Cardiac fibroblast (primary cell): ENCODE measurements at regions not wholly inside any gene's neighbourhood (a gene's known extent, or its start where the extent isn't known, plus 50 kb on each side); places are given as distances from the start of the nearest gene placed in this dataset.
"Not testable (repeated sequence)": the region's sequence is repeated elsewhere in the genome, so short reads cannot be mapped to it uniquely, and the experiment has no call there.

ENCODE experiments used
- DNase-seq, 2 donors: peaks; one replicate each; pipeline versions ENCODE4 v3.0.0 to v3.0.0-alpha.2; 2010; ENCODE audit warnings: low read depth in 2 of 2
- H3K4me3 ChIP-seq, 2 donors: replicated peaks in 1 of 2; 1 replicate in 1 of 2; 2 replicates in 1 of 2; pipeline ENCODE4 v1.5.1; 2011; ENCODE audit warnings: low read depth in 2 of 2, low read length in 2 of 2, mild to moderate bottlenecking in 2 of 2, moderate library complexity in 1 of 2
- TF ChIP-seq, protein P1 (sequence below): IDR thresholded peaks from one replicate; pipeline ENCODE4 v1.5.1; 2011; ENCODE audit warnings: low read depth, mild to moderate bottlenecking, low read length, inconsistent platforms

DNA sequence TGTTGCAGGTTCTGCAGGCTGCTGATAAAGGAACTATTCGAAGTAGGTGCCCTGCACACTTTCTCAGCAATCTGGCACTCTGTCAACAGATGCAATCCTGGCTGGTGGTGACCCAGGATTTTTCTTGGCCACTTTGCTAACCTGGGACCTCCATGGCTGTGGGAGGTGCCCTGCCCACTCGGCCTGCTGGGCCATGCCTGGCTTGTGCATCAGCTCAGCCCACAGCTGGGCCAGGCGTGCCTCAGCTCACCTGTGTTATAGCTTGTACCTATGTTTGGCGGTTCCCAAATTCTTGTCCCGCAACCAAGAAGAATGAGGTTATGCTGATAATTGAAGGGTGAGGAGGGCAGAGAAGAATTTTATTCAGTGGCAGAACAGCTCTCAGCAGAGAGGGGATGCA, 141.7 kb downstream of the NPY start:
- no peak for DNase-seq
- H3K4me3 ChIP-seq = no peak overlapping the region
- TF ChIP-seq, protein P1, sequence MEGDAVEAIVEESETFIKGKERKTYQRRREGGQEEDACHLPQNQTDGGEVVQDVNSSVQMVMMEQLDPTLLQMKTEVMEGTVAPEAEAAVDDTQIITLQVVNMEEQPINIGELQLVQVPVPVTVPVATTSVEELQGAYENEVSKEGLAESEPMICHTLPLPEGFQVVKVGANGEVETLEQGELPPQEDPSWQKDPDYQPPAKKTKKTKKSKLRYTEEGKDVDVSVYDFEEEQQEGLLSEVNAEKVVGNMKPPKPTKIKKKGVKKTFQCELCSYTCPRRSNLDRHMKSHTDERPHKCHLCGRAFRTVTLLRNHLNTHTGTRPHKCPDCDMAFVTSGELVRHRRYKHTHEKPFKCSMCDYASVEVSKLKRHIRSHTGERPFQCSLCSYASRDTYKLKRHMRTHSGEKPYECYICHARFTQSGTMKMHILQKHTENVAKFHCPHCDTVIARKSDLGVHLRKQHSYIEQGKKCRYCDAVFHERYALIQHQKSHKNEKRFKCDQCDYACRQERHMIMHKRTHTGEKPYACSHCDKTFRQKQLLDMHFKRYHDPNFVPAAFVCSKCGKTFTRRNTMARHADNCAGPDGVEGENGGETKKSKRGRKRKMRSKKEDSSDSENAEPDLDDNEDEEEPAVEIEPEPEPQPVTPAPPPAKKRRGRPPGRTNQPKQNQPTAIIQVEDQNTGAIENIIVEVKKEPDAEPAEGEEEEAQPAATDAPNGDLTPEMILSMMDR = no peak

DNA sequence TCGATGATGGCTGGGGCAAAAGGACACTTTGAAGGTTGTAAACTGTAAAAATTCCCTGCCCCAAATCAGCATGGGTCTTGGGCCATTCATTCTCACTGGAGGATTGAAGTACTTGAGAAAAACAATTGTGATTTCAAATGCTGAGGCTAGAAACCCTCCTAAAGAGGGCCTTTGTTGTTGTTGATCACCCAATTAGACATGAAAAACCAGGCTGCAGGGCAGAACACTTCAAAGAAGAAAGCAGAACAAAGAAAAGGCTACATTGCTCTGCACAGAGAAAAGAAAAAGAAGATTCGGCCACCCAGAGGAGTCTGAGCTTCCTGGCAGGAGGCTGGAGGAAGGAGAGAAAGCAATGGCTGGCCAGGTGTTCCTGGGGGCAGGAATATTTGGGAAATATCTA, 143.1 kb downstream of the NPY start:
- no peak overlapping the region for H3K4me3 ChIP-seq
- TF ChIP-seq, protein P1 = no peak
- DNase-seq = no peak

DNA sequence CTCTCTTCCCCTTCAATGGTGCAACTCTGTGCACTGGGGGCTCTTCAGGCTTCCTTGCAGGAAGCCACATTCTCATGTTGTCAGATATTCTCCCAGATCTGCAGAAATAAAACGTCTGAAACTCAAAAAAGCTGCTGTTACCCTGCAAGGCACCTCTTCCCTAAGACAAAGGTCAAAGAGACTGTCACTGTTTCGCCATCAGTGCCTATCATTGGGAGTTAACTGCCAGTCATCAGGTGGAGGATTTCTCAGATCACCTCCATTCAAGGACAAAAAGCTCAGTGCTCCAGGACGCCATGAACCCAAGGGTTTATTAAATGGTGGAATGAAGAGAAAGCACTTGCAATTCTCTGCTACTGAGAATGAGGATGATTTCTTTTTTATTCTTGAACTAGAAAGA, 144.6 kb upstream of the PALS2 start:
- DNase-seq = no peak
- H3K4me3 ChIP-seq = no peak overlapping the region
- TF ChIP-seq, protein P1 = no peak

DNA sequence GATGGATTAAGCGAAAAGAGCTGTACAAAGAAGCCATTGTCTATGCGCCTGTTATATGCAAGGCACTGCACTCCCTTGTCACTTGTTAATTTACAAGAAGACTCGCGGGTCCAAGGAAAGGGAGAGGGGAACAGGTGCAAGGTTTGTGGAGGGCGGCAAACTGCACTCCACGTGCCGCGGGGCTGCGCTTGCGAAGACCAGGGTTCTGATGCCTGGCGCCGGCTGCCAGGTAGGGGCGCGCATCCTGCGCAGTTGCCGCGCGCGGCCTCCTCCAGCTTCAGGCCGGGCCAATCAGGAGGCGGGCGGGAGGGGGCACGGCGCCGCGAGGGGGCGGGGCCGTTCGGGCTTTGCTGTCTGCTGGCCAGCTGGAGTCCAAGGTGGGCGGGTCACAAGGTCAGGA, 140.6 kb upstream of the PALS2 start:
- no peak overlapping the region for H3K4me3 ChIP-seq
- DNase-seq = no peak
- TF ChIP-seq, protein P1 = no peak

DNA sequence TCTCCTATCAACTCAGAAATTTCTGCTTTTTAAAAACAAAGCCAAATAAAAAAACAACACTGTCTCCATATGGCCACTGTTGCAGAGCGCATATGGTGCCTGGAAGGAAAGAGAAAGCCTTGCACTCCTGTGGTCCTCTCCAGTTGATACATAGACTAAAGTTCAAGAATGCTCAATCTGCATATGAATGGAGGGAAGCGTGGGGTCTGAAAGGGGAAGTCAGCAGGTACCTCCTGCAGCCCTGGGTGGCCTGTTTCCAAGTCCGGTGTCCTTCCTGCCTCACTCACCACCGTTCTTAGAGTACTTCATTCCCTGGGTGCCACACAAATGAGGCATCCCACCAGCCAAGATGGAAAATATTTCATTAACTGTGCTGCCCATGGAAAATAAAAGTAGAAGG, 138.3 kb upstream of the PALS2 start:
- TF ChIP-seq, protein P1 = no peak
- H3K4me3 ChIP-seq = no peak overlapping the region
- no peak for DNase-seq

DNA sequence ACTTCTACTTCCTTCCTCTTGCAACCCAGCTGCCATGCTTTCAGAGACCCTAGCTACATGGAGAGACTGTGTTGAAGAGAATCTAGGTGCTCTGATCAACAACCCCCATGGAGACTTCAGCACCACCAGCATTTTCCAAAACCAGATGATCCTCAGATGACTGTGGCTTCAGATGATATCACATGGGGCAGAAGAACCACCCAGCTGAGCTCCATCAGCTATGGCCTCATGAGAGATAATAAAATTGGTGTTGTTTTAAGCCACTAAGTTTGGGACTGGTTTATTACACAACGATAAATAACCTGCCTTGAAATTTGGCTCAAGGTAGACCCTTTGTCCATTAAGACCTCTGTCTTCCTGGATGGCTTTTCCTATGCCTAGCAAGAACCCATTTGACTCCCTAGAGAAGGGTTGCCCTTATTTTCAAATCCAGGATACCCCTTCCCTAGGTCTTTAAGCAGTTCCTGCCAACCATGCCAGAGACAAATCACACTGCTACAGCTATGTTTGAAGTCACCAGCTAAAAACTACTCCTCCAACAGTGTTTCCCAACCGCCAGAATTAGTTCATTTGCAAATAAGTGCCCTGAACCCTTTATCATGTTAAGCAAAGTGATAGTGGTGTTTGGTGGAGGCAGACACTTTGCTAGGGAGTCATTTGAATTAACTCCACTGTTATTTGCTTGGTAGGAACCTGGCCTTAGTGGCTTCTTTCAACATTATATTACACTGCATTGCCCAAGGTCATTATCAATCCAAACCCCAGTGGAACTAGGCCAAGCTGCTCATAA, 136.9 kb upstream of the PALS2 start:
- TF ChIP-seq, protein P1 = no peak
- DNase-seq = no peak
- no peak overlapping the region for H3K4me3 ChIP-seq

DNA sequence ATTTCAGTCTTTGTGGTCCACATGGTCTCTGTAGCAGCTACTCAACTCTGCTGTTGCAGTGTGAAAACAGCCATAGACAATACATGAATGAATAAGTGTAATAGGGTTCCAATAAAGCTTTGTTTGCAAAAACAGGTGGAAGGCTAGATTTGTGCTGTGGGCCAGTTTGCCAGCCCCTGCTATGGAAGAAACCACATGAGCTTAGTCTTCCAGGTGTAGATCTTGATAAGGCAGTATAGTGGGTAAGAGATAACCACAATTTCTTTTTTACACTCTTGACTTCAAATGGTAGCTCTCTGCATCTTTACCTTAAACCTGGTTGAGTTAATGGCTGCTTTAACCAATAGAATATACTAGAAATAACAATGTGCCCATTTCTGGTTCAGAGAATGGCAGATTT, 135.0 kb upstream of the PALS2 start:
- TF ChIP-seq, protein P1 = no peak
- no peak for DNase-seq

DNA sequence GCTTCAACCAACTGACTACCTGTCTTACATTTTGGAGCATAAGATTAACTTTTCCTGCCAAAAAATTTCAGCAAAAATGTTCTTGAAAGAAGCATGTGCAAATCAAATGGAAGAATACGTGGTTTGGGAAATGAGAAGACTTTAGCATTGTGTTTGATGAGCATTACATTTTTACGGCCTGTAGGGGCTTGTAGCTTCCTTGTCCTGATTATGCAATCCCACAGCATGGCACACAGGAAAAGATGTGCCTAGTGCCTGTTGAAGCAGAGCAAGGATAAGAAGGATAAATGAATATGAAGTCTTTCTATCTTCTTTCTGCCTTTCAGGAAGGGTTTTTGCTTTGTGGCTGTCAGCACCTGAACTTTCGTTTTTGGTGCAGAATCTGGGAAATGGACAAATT, 134.1 kb upstream of the PALS2 start:
- H3K4me3 ChIP-seq, DNase-seq: not testable (repeated sequence)

More for the DNA sequence above, 135.0 kb upstream of the PALS2 start:
- H3K4me3 ChIP-seq = no peak overlapping the region
